Spleen (tissue), 7 donors: ENCODE measurements at regions not wholly inside any gene's neighbourhood (a gene's known extent, or its start where the extent isn't known, plus 50 kb on each side); places are given as distances from the start of the nearest gene placed in this dataset.

Source experiments
- POLR2A ChIP-seq, 3 donors: fragments of 450-650 bp; IDR thresholded peaks; one replicate each; pipeline ENCODE4 v1.5.1; 2017; ENCODE audit warnings: antibody characterized with exemption in 3 of 3, mild to moderate bottlenecking in 1 of 3
- POLR2AphosphoS5 ChIP-seq, 3 donors: sonication (generic); formaldehyde crosslinking; IDR thresholded peaks; one replicate each; pipeline ENCODE4 v1.5.1; 2017; ENCODE audit warnings: antibody characterized with exemption in 3 of 3
- TF ChIP-seq, protein P1 (sequence below), 11 experiments: fragments of 200-600 bp in 7 of 11; fragments of 450-650 bp in 4 of 11; sonication (generic) in 4 of 11; IDR thresholded peaks in 8 of 11; conservative IDR thresholded peaks in 3 of 11; 1 replicate in 7 of 11; 2 replicates in 4 of 11; pipeline versions ENCODE4 v1.4.0 to v1.8.0; 2016 to 2021; ENCODE audit warnings: antibody characterized with exemption in 11 of 11, inconsistent platforms in 4 of 11, mild to moderate bottlenecking in 1 of 11
- donor health status: DM: no; HTN: no; CAD: no; lungs with moderate emphysema.
- donor health status: DM: no; HTN: no; CAD: no.
- donor health status: DM: no; HTN: no; CAD: no.

DNA sequence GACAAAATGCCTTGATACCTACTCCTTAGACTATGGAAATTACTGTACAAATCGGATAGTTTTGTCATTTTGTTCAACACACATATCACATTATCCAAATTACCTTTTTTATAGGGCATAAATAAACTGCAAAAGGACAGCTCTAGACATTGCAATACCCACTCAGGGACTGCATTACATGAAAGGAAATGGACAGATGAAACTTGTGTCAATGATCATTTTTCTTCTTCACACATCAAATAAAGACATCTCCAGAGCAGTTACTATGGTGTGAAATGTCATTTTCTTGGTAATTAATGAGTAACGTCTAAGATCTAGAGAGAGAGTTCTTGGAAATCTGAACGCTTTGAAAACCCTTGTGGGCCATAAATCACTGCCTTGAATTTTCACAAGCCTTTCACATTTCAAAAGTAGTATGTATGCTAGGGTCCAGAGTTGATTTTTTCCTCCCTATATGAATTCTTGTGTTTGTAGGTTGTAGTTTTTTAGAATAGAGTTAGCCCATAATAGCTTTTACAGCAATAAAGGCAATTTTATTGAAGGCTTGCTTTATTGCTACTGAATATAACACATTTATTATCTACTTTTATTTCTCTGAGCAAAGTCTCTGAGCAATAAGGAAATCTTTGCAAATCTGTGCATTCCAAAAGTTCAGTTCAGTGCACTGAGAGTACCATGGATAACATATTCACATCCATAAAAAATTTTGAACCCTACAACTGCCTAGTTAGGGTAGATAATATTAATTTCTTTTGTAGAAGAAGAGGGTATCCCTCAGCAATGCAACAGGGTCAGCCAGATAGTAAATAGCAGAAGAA lies 358.0 kb upstream of the PCSK5 start:
- TF ChIP-seq, protein P1, sequence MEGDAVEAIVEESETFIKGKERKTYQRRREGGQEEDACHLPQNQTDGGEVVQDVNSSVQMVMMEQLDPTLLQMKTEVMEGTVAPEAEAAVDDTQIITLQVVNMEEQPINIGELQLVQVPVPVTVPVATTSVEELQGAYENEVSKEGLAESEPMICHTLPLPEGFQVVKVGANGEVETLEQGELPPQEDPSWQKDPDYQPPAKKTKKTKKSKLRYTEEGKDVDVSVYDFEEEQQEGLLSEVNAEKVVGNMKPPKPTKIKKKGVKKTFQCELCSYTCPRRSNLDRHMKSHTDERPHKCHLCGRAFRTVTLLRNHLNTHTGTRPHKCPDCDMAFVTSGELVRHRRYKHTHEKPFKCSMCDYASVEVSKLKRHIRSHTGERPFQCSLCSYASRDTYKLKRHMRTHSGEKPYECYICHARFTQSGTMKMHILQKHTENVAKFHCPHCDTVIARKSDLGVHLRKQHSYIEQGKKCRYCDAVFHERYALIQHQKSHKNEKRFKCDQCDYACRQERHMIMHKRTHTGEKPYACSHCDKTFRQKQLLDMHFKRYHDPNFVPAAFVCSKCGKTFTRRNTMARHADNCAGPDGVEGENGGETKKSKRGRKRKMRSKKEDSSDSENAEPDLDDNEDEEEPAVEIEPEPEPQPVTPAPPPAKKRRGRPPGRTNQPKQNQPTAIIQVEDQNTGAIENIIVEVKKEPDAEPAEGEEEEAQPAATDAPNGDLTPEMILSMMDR (IDR thresholded peaks at IDR 0.05 in 8 of 11, conservative IDR thresholded peaks at IDR 0.05 in 3 of 11), result no peak
- TF ChIP-seq POLR2AphosphoS5 (IDR thresholded peaks at IDR 0.05) (no peak), POLR2A (IDR thresholded peaks at IDR 0.05) (no peak)
